HT1080 (cell line): ENCODE measurements at regions not wholly inside any gene's neighbourhood (a gene's known extent, or its start where the extent isn't known, plus 50 kb on each side); places are given as distances from the start of the nearest gene placed in this dataset.
"Not testable (repeated sequence)": the region's sequence is repeated elsewhere in the genome, so short reads cannot be mapped to it uniquely, and the experiment has no call there.

ENCODE experiments used
- DNase-seq: peaks from one replicate; pipeline ENCODE4 v3.0.0-alpha.2; 2015; ENCODE audit warnings: low read depth

DNA sequence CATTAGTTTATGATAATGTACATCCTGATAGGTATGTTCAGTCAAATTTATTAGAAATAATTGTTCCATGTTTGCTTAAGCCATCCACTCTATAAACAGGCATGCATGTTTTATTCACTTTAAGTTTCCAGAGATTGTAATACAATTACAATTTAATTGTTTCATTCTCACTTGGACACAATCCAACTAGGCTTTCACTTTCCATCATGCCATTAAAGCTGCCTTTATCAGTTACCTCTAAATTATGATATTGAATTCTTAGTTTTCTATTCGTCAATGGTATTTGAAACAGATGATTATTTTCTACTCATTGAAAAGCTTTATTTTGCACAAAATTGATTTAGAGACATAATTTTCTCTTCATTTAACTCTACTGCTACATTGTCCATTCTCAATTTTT lies 1196.3 kb downstream of the RAPGEF2 start:
- DNase-seq: no peak

DNA sequence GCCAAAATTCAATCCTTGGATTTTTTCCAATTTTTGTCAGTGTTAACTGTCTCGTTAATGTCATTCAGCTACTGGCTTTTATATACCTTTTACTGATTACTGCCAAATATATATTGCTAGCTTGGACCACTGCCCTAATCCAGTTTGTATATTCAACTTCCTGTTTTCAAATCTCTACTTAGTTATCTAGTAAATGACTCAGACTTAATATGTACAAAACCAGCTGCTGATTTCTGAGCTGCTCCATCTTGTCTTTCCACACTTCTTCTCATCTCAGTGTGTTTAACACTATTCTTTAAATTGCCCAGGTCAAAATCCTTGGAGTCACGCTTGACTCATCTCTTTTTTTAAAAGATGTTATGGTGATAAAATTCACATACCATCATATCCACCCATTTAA lies 1196.7 kb downstream of the RAPGEF2 start:
- DNase-seq: no peak

DNA sequence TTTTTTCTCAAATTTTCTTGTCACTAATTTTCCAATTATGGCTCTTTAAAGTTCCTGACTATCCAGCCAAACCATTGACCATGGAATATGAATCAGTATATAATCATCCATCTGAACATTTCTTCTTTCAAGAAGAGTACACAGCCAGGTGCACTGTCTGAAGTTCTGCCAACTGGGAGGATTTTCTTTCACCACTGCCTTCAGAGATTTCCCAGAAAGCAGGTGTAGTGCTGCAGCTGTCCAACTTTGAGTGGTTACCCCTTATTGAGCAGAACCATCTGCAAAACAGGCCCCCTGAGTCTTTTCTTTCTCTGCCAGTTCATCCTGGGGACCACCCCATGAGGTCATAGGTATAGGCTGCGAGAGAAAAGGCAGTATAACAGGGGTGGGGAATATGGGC lies 1213.2 kb downstream of the RAPGEF2 start:
- DNase-seq: no peak

DNA sequence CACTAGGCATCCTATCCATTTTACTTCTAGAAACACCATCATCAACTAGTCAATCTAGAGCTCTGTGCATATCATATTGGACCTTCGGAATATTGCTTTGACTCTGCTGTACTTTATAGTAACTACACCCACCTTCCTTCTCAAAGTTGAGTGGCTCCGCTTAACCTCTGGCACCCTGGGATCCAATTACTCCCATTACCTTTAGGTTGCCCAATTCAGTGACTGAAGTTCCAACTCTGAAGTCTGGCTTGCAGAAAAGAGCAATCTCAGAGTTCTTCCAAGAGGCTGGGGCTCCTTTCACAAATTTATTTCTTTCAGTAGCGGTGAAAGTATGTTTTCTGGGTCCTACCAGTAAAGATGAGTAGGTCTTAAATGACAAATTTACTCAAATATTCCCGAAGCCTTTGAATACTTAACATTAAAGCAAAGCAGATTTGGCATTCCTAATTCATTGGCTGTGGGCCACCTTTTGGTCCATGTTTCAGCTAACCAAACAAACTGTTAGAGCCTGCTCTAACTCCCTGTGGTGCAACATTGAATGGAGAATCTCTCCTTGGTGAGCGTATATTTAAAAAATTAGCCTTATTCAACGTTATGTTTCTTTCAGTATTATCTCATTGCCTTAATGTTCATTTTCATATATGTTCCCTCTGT lies 1215.8 kb downstream of the RAPGEF2 start:
- DNase-seq: no peak

DNA sequence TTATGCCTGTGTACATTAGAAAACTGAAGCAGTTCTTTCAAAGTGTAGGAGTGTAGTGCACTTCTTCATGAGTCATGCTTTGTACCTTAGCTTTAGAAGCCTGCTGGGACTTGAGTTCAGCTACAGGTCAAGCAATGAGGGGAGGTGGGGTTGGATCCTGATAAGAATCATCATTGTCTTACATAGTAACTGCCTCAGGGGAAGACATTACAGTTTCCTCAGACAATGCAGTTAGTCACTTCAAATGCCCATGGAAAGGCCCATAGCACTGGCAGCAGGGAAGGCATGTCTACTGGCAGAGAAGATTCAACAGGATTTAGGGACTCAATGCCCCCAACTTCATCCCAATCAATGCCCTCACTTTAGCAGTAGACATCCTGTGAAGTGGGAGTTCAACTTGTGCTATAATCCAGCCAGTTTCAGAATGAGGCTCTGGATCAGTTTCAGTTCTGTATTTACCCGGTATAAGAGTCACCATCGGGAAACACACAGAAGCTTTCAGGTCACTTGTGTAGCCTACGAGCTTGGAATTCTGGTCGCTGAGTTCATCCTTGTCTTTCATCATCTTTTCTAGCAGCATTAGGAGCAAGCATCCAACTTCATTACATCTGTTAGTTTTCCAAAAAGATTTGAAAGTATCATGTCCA lies 1216.5 kb downstream of the RAPGEF2 start:
- peak; percentile 82 for DNase-seq

DNA sequence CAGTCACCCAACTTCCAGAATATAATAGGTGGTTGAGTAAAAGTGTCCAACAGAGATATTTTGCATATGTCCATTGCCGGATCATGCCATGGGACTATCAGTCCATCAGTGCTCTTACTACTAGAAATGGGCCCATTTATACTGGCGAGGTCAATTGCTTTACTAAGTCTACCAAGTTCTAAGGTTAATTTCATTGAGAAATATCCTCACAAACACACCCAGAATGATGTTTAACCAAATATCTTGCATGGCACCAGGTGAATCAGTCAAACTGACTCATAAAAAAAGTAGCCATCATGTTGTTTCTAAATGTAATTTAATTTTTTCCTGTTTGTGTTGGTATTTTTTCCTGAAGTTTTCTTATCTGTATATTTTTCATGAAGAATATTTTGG lies 1217.0 kb downstream of the RAPGEF2 start:
- no peak for DNase-seq

DNA sequence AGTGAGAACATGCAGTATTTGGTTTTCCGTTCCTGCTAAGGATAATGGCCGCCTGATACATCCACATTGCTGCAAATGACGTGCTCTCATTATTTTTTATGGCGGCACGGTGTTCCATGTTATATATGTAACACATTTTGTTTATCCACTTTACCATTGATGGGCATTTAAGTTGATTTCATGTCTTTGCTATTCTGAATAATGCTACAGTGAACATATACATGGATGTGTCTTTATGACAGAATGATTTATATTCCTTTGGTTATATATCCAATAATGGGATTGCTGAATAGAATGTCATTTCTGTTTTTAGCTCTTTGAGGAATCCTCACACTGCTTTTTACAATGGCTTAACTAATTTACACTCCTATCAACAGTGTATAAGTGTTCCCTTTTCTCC lies 1223.2 kb downstream of the RAPGEF2 start:
- DNase-seq: no peak

DNA sequence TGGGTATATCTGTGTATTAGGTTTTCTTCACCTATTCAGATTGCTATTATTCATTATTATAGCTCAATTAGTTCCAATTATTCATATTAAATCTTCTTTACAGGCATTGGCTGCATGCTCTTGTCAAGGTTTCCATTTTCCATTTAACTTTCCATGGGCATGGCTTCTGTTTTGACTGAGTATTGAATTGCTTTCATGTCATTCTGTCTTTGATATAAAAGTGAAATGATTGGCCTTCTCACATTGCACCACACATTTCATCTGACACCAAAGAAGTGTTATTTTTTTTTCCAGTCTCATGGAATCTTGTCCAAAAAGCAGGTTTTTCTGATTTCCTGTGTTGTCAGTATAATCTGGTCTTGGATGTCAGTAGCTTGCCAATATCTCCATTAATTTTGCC lies 1244.3 kb downstream of the RAPGEF2 start:
- DNase-seq: no peak

DNA sequence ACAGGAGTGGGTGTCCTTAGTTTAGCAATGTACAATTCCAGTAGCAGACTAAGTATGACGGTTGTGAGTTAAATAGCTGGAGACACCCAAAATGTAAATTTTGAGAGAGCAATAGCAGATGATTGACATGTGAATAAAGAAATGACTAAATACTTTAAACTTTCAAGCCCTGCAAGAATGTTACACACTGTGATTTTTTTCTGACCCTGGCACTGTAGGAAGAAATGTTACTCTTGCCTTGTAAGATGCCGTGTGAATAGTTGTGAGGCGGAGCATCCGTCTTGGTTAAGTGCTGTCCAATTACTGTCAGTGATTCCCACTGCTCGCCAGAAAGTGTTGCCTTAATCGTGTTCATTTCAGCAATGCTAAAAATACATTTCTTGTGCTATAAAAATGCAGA lies 1248.1 kb downstream of the RAPGEF2 start:
- no peak for DNase-seq

DNA sequence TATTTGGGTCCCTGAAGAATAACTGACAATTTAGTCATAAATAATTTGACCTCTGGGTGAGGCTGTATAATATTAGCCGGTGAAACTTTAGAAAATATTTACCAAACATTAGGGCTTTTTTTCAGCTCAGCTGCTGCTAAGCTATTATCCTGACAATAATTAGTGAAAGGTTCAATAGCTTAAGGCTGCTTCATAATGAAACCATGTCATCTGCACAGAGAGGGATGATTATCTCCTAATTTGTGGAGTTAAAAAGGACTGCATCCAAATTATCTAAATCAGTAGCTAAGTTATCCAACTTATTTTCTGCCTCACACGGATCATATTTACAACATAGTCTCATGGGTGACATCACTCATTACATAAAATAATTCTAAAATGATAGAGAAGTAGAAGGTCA lies 1249.8 kb downstream of the RAPGEF2 start:
- DNase-seq: no peak

DNA sequence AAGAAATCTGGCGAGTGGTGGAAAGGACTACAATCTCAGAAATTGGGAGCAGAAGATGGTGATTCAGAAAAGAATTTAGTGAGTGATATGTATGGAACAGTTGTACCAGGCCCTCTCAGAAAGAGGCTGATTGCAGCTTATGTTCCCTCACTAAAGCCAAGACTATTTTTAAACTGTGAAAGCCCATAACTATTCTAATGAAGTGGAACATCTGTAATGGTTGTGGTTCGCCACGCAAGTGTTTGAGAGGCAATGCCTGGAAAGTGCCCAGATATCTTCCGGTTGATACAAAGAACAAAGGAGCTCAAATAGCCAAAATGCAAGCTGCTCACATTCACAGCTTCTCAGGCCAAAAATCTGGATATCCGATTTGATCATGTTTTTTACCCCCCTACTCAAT lies 1250.7 kb downstream of the RAPGEF2 start:
- DNase-seq: no peak

DNA sequence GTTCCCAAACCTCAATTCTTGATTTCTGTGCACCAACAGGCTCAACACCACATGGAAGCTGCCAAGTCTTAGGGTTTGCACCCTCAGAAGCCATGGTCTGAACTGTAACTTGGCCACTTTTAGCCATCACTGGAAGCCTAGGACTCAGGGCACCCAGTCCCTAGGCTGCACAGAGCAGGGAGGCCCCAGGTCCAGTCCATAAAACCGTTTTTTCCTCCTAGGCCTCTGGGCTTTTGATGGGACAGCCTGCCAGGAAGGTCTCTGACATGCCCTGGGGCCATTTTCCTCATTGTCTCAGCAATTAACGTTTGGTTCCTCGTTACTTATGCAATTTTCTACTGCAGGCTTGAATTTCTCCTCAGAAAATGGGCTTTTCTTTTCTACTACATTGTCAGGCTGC lies 1259.6 kb downstream of the RAPGEF2 start:
- DNase-seq: no peak

DNA sequence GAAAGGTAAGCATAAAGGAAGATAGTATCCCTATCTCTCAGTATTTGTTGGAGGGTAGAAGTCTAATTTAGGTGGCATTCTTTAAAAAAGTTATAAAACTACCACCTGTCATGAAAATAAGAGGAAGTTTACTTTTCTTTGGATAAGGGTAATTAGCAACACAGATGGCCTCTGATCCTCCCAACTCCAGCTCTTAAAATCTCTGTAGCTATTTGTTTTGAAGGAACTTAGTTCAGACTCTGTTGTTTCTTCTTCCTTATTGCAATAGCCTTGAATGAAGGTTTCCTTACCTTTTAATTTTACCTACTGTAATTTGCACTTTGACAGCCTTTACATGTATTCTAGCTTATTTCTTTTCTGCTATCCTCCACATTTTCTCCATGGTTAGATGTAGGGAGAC lies 1261.3 kb downstream of the RAPGEF2 start:
- DNase-seq: no peak

DNA sequence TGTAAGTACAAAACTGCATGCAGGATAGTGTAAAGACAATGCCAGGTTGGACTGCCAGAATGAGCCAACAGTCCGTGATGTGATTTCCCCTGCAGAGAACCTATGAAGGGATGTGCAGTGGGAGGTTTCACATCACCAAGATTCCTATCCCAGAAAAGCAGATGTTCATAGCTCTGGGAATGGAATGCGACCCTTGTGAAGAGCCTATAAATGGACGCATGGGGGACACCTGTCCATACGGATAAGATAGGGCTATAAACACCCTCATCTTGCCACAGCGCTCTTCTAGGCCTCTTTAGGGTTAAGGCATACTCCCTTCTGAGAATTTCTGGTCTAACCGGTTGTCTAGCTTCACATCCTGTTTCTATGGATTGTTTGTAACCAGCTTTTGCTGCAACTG lies 1261.8 kb downstream of the RAPGEF2 start:
- DNase-seq: not testable (repeated sequence)

DNA sequence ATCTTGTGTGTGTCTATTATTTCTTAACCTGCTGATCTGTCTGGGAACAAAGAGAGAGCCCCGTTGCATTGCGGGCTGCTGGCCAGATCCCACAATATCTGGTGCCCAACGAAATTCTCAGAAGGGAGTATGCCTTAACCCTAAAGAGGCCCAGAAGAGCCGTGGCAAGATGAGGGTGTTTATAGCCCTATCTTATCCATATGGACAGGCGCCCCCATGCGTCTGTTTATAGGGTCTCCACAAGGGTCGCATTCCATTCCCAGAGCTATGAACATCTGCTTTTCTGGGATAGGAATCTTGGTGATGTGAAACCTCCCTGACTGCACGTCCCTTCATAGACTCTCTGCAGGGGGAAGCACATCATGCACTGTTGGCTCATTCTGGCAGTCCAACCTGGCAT lies 1262.5 kb downstream of the RAPGEF2 start:
- DNase-seq: not testable (repeated sequence)

DNA sequence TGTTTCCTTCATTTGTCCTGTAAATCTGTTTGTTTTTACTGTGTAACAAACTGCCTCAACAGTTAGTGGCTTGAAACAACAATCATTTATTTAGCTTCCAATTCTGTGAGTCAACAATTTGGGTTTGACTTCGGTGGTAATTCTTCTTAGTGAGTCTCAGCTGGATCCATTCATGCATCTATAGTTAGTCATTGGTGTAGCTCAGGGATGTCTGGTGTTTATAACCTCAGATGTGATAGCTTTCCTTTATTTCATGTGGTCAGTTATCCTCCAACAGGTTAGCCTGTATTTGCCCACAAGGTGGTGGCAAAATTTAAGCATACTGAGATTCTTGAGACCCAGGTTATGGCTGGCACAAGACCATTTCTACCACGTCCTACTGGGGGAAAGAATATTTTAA lies 1267.2 kb downstream of the RAPGEF2 start:
- peak; percentile 29 for DNase-seq

DNA sequence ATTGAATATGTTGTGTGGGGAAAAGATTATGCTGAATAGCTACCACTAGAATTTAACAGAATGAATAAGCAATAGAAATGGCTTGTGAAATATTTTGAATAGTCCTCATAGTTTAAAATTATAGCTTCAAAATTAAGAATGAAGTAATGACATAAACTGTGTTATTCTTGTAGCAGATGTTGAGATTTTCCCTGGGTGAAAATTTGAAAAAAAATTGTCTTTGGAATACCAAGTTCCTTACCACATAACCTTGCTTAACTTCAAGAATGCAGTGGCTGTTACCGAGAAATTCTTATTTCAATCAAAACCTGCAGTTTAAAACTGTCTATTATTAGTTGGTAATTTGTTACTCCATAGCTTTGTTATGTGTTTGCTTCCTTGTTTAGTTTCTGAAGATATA lies 1268.6 kb downstream of the RAPGEF2 start:
- DNase-seq: no peak

DNA sequence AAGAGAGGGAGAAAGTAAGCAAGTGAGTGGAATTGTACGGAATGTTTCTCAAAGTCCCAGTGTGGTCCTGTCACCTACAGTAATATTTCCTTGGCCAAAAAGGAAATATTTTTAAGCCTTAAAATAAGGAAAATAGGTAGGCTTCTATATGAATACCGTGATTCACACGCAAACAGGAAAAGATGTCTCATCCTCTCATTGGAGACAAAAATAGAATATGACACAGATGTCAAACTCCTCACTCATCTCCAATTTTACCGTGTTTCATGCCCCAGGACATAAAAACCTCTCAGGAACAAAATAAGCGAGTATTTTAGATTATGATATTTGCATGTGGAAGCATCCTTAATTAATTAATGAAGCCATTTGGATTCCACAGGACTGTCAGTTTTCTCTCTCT lies 1269.5 kb downstream of the RAPGEF2 start:
- DNase-seq: peak; percentile 71

DNA sequence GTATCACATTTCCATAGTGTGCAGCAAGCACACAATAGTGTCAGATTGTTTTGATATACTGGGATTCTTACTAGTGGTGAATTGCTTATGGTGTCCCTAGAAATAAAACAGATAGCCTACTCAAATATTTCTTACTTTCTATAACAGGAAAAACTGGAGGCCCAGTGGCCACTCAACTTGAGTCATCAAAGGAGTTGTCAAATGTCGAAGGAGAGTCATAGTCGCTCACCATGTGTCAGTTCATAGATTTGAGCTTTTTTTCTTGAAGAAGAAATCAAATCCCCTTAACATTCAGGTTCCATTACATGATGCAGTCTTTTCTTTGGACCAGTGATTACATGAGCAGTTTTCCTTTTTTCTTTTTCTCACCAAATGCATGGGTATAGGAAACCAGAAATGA lies 1271.0 kb downstream of the RAPGEF2 start:
- peak; percentile 58 for DNase-seq

DNA sequence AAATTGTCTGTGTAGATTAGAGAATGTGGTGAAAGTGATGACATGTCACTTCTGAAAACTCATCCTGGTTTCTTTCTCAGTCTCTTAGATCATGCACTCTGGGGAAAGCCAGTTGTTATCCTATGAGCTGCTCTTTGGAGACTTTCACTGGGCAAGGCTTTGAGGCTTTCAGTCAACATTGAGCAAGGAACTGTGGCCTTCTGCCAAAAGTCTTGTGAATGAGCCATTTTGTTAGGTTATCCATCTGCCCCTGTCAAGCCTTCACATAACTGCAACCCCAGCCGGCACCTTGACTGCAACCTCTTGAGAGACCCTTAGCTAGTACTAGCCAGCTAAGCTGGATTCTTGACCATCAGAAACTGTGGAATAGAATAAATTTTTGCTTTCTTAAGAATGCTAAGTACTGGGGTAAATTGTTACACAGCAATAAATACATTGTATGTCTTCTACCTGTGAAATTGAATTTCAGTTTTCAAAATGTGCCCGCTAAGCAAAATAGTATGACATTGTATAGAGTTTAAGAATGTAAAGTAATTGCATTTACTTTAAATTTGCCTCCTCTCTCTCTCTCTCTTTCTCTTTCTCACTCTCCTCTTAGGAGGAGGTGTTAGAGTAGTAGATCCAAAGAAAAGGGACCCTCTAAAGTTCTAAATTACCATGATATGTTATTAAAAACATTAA lies 1273.0 kb downstream of the RAPGEF2 start:
- peak; percentile 27 for DNase-seq

DNA sequence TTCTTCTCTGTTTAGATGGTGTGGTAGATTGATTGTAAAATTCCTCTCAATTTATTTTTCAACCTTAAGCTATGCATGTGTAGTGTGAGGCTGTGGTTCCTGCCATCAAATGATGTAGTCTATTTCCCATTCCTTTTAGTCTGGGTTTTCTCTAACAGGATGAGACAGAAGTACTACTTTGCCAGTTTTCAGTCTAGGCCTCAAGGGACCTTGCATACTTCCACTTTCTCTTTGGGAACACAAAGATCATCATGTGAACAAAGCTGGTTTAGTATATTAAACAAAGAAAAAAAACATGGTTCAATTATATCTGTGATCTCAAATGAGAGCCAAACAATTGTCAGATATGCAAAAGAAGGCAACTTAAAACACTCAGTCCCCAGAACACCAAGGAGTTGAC lies 1284.0 kb downstream of the RAPGEF2 start:
- DNase-seq: no peak

DNA sequence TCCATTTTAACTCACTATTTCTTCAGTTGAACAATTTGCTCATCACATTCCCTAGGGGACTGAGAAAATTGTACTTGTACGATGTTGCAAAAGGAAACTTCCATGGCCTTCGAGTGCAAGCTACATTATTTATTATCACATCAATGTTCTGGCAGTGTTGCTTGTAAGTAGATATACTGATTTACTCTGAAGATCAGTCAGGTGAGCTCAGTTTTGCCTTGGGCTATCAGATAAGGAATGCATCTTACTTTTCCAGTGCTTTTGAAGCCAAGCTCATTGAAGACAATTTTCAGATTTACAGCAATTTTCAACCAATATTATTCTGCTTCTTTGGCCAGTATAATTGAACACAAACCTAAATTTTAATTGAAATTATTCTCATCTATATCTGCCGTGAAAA lies 1296.9 kb downstream of the RAPGEF2 start:
- DNase-seq: no peak

DNA sequence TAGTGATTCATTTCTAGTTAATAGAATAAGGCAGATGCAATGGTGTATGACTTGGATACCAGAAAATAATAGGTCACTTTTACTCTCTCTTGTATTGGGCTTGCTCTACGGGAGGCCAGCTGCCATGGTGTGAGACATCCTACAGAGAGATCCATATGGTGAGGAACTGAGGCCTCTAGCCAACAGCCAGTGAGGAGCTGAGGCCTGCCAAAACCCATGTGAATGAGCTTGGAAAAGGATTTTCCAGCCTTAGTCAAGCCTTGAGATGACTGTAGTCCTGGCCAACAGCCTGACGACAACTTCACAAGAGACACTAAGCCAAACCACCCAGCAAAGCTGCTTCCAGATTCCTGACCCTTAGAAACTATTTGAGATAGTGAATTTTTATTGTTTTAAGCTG lies 1300.2 kb downstream of the RAPGEF2 start:
- DNase-seq: no peak
